ENCODE measurements at regions not wholly inside any gene's neighbourhood (a gene's known extent, or its start where the extent isn't known, plus 50 kb on each side); places are given as distances from the start of the nearest gene placed in this dataset.

DNA sequence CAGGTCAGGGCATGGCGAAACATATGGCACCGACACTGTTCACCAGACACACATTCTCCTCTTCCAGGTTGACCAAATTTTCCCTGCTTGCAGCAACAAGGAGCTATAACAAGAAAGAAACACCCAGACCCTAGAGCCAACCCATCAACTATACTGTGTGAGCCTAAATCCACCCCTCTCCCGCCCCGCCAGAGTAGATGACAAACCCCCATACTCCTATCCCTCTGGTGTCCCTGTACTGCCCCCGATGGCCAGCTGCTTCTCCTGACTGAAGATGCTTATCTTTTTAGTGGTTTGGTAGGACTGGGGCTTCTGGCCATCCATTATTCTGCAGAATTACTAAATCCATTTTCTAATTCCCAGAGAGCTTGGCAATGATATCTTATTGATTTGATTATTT lies 70.1 kb upstream of the EEPD1 start:
- H3K27me3 ChIP-seq: no peaks in the 10 kb centered on the region
- DNase-seq (no peak), ATAC-seq (no peak)
- H3K27ac ChIP-seq: no peak overlapping the region
- TF ChIP-seq CTCF (IDR thresholded peaks at IDR 0.05): no peak
- no peaks in the 10 kb centered on the region for H3K36me3 ChIP-seq
- no peak overlapping the region for H3K4me3 ChIP-seq
- intact Hi-C loops (cut with DNase I): no loop called here
- no peaks in the 10 kb centered on the region for H3K9me3 ChIP-seq
- H3K4me1 ChIP-seq: no peaks in the 10 kb centered on the region

DNA sequence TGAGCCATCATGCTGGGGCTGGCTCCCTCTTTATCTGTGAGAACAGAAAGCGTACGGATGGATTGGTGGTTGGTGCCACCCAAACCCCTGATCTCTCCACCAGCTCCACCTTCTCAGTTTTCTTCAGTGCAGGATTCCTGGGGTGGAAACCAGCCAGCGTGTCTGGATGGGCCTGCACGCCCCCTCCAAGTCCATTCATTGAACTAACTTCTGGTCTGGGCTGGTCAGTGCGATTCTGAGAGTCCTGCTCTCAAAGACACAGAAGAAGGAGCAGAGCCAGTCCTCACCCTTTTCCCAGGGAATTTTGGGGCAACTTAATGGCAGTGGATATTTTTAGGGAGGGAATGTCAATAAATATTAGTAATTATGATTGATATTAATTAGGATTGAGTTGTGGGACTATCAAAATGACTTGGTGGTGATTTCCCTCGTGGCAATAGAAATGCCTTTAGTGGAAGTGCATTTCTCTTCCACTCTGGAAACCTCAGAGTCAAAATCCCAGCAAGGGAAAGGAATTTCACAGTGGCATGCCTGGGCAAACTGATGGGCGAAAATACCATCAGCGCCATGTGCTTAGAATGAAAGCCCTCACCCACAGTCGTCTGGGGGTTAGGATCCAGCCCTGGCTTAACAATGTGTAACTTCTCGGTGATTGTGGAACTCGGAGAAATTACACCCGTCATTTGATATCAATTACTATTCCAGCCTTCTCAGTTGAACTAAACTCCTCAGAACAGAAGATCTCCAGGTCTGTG lies 69.3 kb upstream of the EEPD1 start:
- DNase-seq (no peak), ATAC-seq (no peak)
- no peaks in the 10 kb centered on the region for H3K36me3 ChIP-seq
- no peaks in the 10 kb centered on the region for H3K4me1 ChIP-seq
- TF ChIP-seq CTCF (IDR thresholded peaks at IDR 0.05): no peak
- H3K27me3 ChIP-seq: no peaks in the 10 kb centered on the region
- intact Hi-C loops (cut with DNase I): no loop called here
- H3K4me3 ChIP-seq: no peak overlapping the region
- H3K27ac ChIP-seq: no peak overlapping the region
- H3K9me3 ChIP-seq: no peaks in the 10 kb centered on the region

DNA sequence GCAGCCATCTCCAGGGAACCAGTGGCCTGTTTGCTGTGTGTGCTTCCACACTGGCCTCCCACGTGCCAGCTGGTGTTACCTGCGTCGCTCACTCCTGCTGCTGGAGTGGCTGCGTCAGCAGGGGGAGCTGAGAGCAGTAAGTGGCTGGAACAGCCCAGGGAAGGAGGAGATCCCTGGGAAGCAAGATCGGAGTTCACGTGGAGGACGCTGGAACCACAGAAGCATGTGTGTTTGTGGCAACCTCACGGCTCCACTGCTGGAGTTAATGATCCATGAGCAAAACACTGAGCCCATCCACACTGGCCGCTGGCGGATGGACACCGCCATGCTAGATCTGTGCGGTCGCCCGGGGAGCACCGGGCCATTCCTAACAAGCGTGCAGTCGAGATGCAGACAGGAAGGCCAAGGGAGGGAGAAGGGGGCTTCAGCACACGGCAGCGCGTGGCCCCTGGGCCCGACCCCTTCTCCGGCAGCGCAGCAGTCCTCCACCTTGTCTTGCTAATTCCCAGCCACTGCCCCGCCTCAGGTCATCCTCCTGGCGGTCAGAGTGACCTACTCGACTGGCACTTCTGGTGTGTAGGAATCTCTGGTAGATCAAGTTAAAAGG lies 68.5 kb upstream of the EEPD1 start:
- peaks cover 0 to 4% of the 10 kb centered on the region in 2 donors for H3K9me3 ChIP-seq
- intact Hi-C loops (cut with DNase I): no loop called here
- TF ChIP-seq CTCF (IDR thresholded peaks at IDR 0.05): no peak
- no peaks in the 10 kb centered on the region for H3K4me1 ChIP-seq
- ATAC-seq (peak; percentile 91), DNase-seq (peak in 2 of 4 donors; percentile 51 to 55)
- H3K27me3 ChIP-seq: no peaks in the 10 kb centered on the region
- no peaks in the 10 kb centered on the region for H3K36me3 ChIP-seq
- H3K27ac ChIP-seq: no peak overlapping the region
- no peak overlapping the region for H3K4me3 ChIP-seq

GRCh38 chr7:36085096-36085495 lies 68.0 kb upstream of the EEPD1 start:
- Histone ChIP-seq H3K4me1 (no peaks in the 10 kb centered on the region), H3K27ac (no peak overlapping the region), H3K4me3 (no peak overlapping the region), H3K36me3 (no peaks in the 10 kb centered on the region), H3K27me3 (no peaks in the 10 kb centered on the region), H3K9me3 (peaks cover 0 to 4% of the 10 kb centered on the region in 2 donors)
- no peak for ATAC-seq
- DNase-seq: no peak
- intact Hi-C loops (cut with DNase I): no loop called here
- no peak for TF ChIP-seq CTCF (IDR thresholded peaks at IDR 0.05)

DNA sequence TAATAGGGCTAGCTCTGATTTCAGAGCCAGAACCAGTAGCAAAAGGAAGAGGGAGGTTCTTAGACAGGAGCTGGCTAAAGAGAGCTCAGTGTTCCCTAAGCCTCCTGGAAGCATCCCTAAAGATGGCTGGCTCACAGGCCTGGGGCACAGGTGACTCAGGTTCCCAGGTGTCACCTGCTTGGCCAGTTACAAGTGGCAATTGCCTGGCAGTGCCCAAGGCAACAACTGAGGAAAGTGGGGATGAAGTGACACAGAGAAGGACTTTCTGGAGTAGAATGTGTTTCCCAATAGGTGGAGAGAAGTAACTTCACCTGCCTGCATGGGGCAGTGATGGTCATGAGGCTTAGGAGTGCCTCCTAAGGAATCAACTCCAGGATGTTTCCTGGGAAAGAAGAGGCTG lies 66.5 kb upstream of the EEPD1 start:
- Histone ChIP-seq H3K4me1 (no peaks in the 10 kb centered on the region), H3K9me3 (peaks cover 0 to 4% of the 10 kb centered on the region in 2 donors), H3K4me3 (no peak overlapping the region), H3K27me3 (no peaks in the 10 kb centered on the region), H3K27ac (no peak overlapping the region), H3K36me3 (no peaks in the 10 kb centered on the region)
- ATAC-seq: no peak
- TF ChIP-seq CTCF (IDR thresholded peaks at IDR 0.05): no peak
- intact Hi-C loops (cut with DNase I): no loop called here
- no peak for DNase-seq

Data from left lung (tissue), 4 donors.